Hepatocyte (in vitro differentiated cells): ENCODE measurements at regions not wholly inside any gene's neighbourhood (a gene's known extent, or its start where the extent isn't known, plus 50 kb on each side); places are given as distances from the start of the nearest gene placed in this dataset.
"Not testable (repeated sequence)": the region's sequence is repeated elsewhere in the genome, so short reads cannot be mapped to it uniquely, and the experiment has no call there.

Experiments
- EZH2 ChIP-seq: fragments of 200-600 bp; sonication (generic); IDR thresholded peaks from 2 replicates; pipeline ENCODE4 v1.6.1; 2016; ENCODE audit warnings: antibody characterized with exemption, mild to moderate bottlenecking, borderline replicate concordance
- TF ChIP-seq, protein P1 (sequence below): fragments of 200-600 bp; sonication (generic); IDR thresholded peaks from 2 replicates; pipeline ENCODE4 v1.5.1; 2016; ENCODE audit warnings: antibody characterized with exemption, mild to moderate bottlenecking; ENCODE audit not compliant: poor library complexity

GRCh38 chr10:53338199-53338598, 565.6 kb upstream of the MBL2 start:
- TF ChIP-seq, protein P1, sequence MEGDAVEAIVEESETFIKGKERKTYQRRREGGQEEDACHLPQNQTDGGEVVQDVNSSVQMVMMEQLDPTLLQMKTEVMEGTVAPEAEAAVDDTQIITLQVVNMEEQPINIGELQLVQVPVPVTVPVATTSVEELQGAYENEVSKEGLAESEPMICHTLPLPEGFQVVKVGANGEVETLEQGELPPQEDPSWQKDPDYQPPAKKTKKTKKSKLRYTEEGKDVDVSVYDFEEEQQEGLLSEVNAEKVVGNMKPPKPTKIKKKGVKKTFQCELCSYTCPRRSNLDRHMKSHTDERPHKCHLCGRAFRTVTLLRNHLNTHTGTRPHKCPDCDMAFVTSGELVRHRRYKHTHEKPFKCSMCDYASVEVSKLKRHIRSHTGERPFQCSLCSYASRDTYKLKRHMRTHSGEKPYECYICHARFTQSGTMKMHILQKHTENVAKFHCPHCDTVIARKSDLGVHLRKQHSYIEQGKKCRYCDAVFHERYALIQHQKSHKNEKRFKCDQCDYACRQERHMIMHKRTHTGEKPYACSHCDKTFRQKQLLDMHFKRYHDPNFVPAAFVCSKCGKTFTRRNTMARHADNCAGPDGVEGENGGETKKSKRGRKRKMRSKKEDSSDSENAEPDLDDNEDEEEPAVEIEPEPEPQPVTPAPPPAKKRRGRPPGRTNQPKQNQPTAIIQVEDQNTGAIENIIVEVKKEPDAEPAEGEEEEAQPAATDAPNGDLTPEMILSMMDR = not testable (repeated sequence)
- not testable (repeated sequence) for TF ChIP-seq EZH2
